ENCODE measurements at regions not wholly inside any gene's neighbourhood (a gene's known extent, or its start where the extent isn't known, plus 50 kb on each side); places are given as distances from the start of the nearest gene placed in this dataset.

GRCh38 chr7:81079746-81080145 lies 160.9 kb upstream of the SEMA3C start:
- Mint-ChIP-seq H3K9me3 (peaks cover 2 to 19% (median 6%) of the 10 kb centered on the region in 8 donors), H3K36me3 (no peaks in the 10 kb centered on the region), H3K27ac (no peak overlapping the region), H3K27me3 (no peaks in the 10 kb centered on the region), H3K4me1 (no peaks in the 10 kb centered on the region), H3K4me3 (no peak overlapping the region)
- ChIA-PET CTCF (ENCODE audit: partially characterized antibody) (no interaction called here), POLR2A (ENCODE audit: partially characterized antibody) (no interaction called here)
- intact Hi-C loops (cut with micrococcal nuclease) = no loop called here
- DNase-seq = no peak
- Histone ChIP-seq H3K9me3 (ENCODE audit: control insufficient read depth in 1 of 2, low read length in 2 of 2) (no peaks in the 10 kb centered on the region), H3K27me3 (ENCODE audit: insufficient read depth, low read length) (no peaks in the 10 kb centered on the region), H3K4me3 (ENCODE audit: low read length in 2 of 2) (no peak overlapping the region), H3K4me1 (ENCODE audit: insufficient read depth, low read length) (no peaks in the 10 kb centered on the region), H3K27ac (ENCODE audit: low read depth, low read length) (no peak overlapping the region), H3K36me3 (ENCODE audit: insufficient read depth, low read length) (no peaks in the 10 kb centered on the region)

- Histone ChIP-seq H3K36me3 (ENCODE audit: insufficient read depth, low read length) (no peaks in the 10 kb centered on the region), H3K4me3 (ENCODE audit: low read length in 2 of 2) (no peak overlapping the region), H3K4me1 (ENCODE audit: insufficient read depth, low read length) (no peaks in the 10 kb centered on the region), H3K27me3 (ENCODE audit: insufficient read depth, low read length) (no peaks in the 10 kb centered on the region), H3K9me3 (ENCODE audit: control insufficient read depth in 1 of 2, low read length in 2 of 2) (no peaks in the 10 kb centered on the region), H3K27ac (ENCODE audit: low read depth, low read length) (no peak overlapping the region)
- no peaks in the 10 kb centered on the region for H3K36me3 Mint-ChIP-seq
- H3K27ac Mint-ChIP-seq = no peak overlapping the region
- ChIA-PET POLR2A (ENCODE audit: partially characterized antibody) (no interaction called here), CTCF (ENCODE audit: partially characterized antibody) (no interaction called here)
- no peaks in the 10 kb centered on the region for H3K4me1 Mint-ChIP-seq
- no peak overlapping the region for H3K4me3 Mint-ChIP-seq
- DNase-seq = no peak
- intact Hi-C loops (cut with micrococcal nuclease) = no loop called here
- H3K27me3 Mint-ChIP-seq = no peaks in the 10 kb centered on the region
- H3K9me3 Mint-ChIP-seq = peaks cover 5 to 32% (median 14%) of the 10 kb centered on the region in 8 donors
These were observed 156.3 kb upstream of the SEMA3C start for GRCh38 chr7:81075150-81075549.

GRCh38 chr7:81074406-81074805 lies 155.6 kb upstream of the SEMA3C start:
- no peaks in the 10 kb centered on the region for H3K27me3 Mint-ChIP-seq
- intact Hi-C loops (cut with micrococcal nuclease) = no loop called here
- H3K27ac Mint-ChIP-seq = no peak overlapping the region
- Histone ChIP-seq H3K9me3 (ENCODE audit: control insufficient read depth in 1 of 2, low read length in 2 of 2) (no peaks in the 10 kb centered on the region), H3K36me3 (ENCODE audit: insufficient read depth, low read length) (no peaks in the 10 kb centered on the region), H3K27ac (ENCODE audit: low read depth, low read length) (no peak overlapping the region), H3K4me3 (ENCODE audit: low read length in 2 of 2) (no peak overlapping the region), H3K4me1 (ENCODE audit: insufficient read depth, low read length) (no peaks in the 10 kb centered on the region), H3K27me3 (ENCODE audit: insufficient read depth, low read length) (no peaks in the 10 kb centered on the region)
- CTCF ChIA-PET (ENCODE audit: partially characterized antibody) = no interaction called here
- POLR2A ChIA-PET (ENCODE audit: partially characterized antibody) = no interaction called here
- peak in 1 of 5 donors; percentile 17 for DNase-seq
- peaks cover 5 to 32% (median 15%) of the 10 kb centered on the region in 8 donors for H3K9me3 Mint-ChIP-seq
- H3K4me3 Mint-ChIP-seq = no peak overlapping the region
- H3K36me3 Mint-ChIP-seq = no peaks in the 10 kb centered on the region
- H3K4me1 Mint-ChIP-seq = no peaks in the 10 kb centered on the region

GRCh38 chr7:81073931-81074251 lies 155.0 kb upstream of the SEMA3C start:
- ChIA-PET CTCF (ENCODE audit: partially characterized antibody) (no interaction called here), POLR2A (ENCODE audit: partially characterized antibody) (no interaction called here)
- Mint-ChIP-seq H3K4me1 (no peaks in the 10 kb centered on the region), H3K4me3 (no peak overlapping the region), H3K36me3 (no peaks in the 10 kb centered on the region), H3K27me3 (no peaks in the 10 kb centered on the region), H3K9me3 (peaks cover 5 to 32% (median 16%) of the 10 kb centered on the region in 8 donors), H3K27ac (no peak overlapping the region)
- intact Hi-C loops (cut with micrococcal nuclease) = no loop called here
- no peak for DNase-seq
- H3K4me3 ChIP-seq (ENCODE audit: low read length in 2 of 2) = no peak overlapping the region
- no peaks in the 10 kb centered on the region for H3K27me3 ChIP-seq (ENCODE audit: insufficient read depth, low read length)
- H3K27ac ChIP-seq (ENCODE audit: low read depth, low read length) = no peak overlapping the region
- no peaks in the 10 kb centered on the region for H3K36me3 ChIP-seq (ENCODE audit: insufficient read depth, low read length)
- no peaks in the 10 kb centered on the region for H3K4me1 ChIP-seq (ENCODE audit: insufficient read depth, low read length)
- no peaks in the 10 kb centered on the region for H3K9me3 ChIP-seq (ENCODE audit: control insufficient read depth in 1 of 2, low read length in 2 of 2)

- Mint-ChIP-seq H3K27ac (no peak overlapping the region), H3K27me3 (no peaks in the 10 kb centered on the region), H3K4me1 (no peaks in the 10 kb centered on the region), H3K9me3 (peaks cover 5 to 26% (median 12%) of the 10 kb centered on the region in 8 donors), H3K36me3 (no peaks in the 10 kb centered on the region), H3K4me3 (no peak overlapping the region)
- Histone ChIP-seq H3K36me3 (ENCODE audit: insufficient read depth, low read length) (no peaks in the 10 kb centered on the region), H3K4me3 (ENCODE audit: low read length in 2 of 2) (no peak overlapping the region), H3K27me3 (ENCODE audit: insufficient read depth, low read length) (no peaks in the 10 kb centered on the region), H3K9me3 (ENCODE audit: control insufficient read depth in 1 of 2, low read length in 2 of 2) (no peaks in the 10 kb centered on the region), H3K27ac (ENCODE audit: low read depth, low read length) (no peak overlapping the region), H3K4me1 (ENCODE audit: insufficient read depth, low read length) (no peaks in the 10 kb centered on the region)
- no peak for DNase-seq
- CTCF ChIA-PET (ENCODE audit: partially characterized antibody) = no interaction called here
- POLR2A ChIA-PET (ENCODE audit: partially characterized antibody) = no interaction called here
- intact Hi-C loops (cut with micrococcal nuclease) = no loop called here
These were observed 152.1 kb upstream of the SEMA3C start for GRCh38 chr7:81070956-81071355.

GRCh38 chr7:81066797-81067196 lies 147.9 kb upstream of the SEMA3C start:
- Mint-ChIP-seq H3K4me3 (no peak overlapping the region), H3K27ac (no peak overlapping the region), H3K27me3 (no peaks in the 10 kb centered on the region), H3K4me1 (no peaks in the 10 kb centered on the region), H3K36me3 (no peaks in the 10 kb centered on the region), H3K9me3 (peaks cover 0 to 14% (median 6%) of the 10 kb centered on the region in 8 donors)
- ChIA-PET POLR2A (ENCODE audit: partially characterized antibody) (no interaction called here), CTCF (ENCODE audit: partially characterized antibody) (no interaction called here)
- Histone ChIP-seq H3K4me1 (ENCODE audit: insufficient read depth, low read length) (no peaks in the 10 kb centered on the region), H3K4me3 (ENCODE audit: low read length in 2 of 2) (no peak overlapping the region), H3K9me3 (ENCODE audit: control insufficient read depth in 1 of 2, low read length in 2 of 2) (no peaks in the 10 kb centered on the region), H3K27ac (ENCODE audit: low read depth, low read length) (no peak overlapping the region), H3K27me3 (ENCODE audit: insufficient read depth, low read length) (no peaks in the 10 kb centered on the region), H3K36me3 (ENCODE audit: insufficient read depth, low read length) (no peaks in the 10 kb centered on the region)
- intact Hi-C loops (cut with micrococcal nuclease) = no loop called here
- DNase-seq = no peak

GRCh38 chr7:81064426-81064825 lies 145.6 kb upstream of the SEMA3C start:
- no peaks in the 10 kb centered on the region for H3K4me1 Mint-ChIP-seq
- POLR2A ChIA-PET (ENCODE audit: partially characterized antibody) = no interaction called here
- CTCF ChIA-PET (ENCODE audit: partially characterized antibody) = no interaction called here

GRCh38 chr7:81062755-81063154 lies 143.9 kb upstream of the SEMA3C start:
- POLR2A ChIA-PET (ENCODE audit: partially characterized antibody) = no interaction called here
- no peaks in the 10 kb centered on the region for H3K27me3 ChIP-seq (ENCODE audit: insufficient read depth, low read length)
- DNase-seq = no peak
- Mint-ChIP-seq H3K27ac (no peak overlapping the region), H3K9me3 (peaks cover 0 to 7% (median 4%) of the 10 kb centered on the region in 8 donors), H3K4me1 (no peaks in the 10 kb centered on the region), H3K4me3 (no peak overlapping the region), H3K36me3 (no peaks in the 10 kb centered on the region), H3K27me3 (no peaks in the 10 kb centered on the region)
- no peak overlapping the region for H3K4me3 ChIP-seq (ENCODE audit: low read length in 2 of 2)
- H3K36me3 ChIP-seq (ENCODE audit: insufficient read depth, low read length) = no peaks in the 10 kb centered on the region
- no peaks in the 10 kb centered on the region for H3K4me1 ChIP-seq (ENCODE audit: insufficient read depth, low read length)
- intact Hi-C loops (cut with micrococcal nuclease) = no loop called here
- CTCF ChIA-PET (ENCODE audit: partially characterized antibody) = no interaction called here
- H3K27ac ChIP-seq (ENCODE audit: low read depth, low read length) = no peak overlapping the region
- no peaks in the 10 kb centered on the region for H3K9me3 ChIP-seq (ENCODE audit: control insufficient read depth in 1 of 2, low read length in 2 of 2)

More at GRCh38 chr7:81064426-81064825, 145.6 kb upstream of the SEMA3C start:
- Histone ChIP-seq H3K27me3 (ENCODE audit: insufficient read depth, low read length) (no peaks in the 10 kb centered on the region), H3K4me1 (ENCODE audit: insufficient read depth, low read length) (no peaks in the 10 kb centered on the region), H3K36me3 (ENCODE audit: insufficient read depth, low read length) (no peaks in the 10 kb centered on the region), H3K4me3 (ENCODE audit: low read length in 2 of 2) (no peak overlapping the region), H3K27ac (ENCODE audit: low read depth, low read length) (no peak overlapping the region), H3K9me3 (ENCODE audit: control insufficient read depth in 1 of 2, low read length in 2 of 2) (no peaks in the 10 kb centered on the region)
- no peak overlapping the region for H3K27ac Mint-ChIP-seq
- no peaks in the 10 kb centered on the region for H3K27me3 Mint-ChIP-seq
- intact Hi-C loops (cut with micrococcal nuclease) = no loop called here
- no peak for DNase-seq
- no peak overlapping the region for H3K4me3 Mint-ChIP-seq
- no peaks in the 10 kb centered on the region for H3K36me3 Mint-ChIP-seq
- peaks cover 0 to 12% (median 5%) of the 10 kb centered on the region in 8 donors for H3K9me3 Mint-ChIP-seq

Data from CD4-positive, alpha-beta memory T cell (primary cell).